ENCODE measurements at regions not wholly inside any gene's neighbourhood (a gene's known extent, or its start where the extent isn't known, plus 50 kb on each side); places are given as distances from the start of the nearest gene placed in this dataset.

GRCh38 chrX:81411517-81411916 lies 209.6 kb downstream of the SH3BGRL start:
- H3K27me3 ChIP-seq (ENCODE audit: insufficient read depth, low read length): no peaks in the 10 kb centered on the region
- TF ChIP-seq EZH2 (IDR thresholded peaks at IDR 0.05): no peak
- TF ChIP-seq POLR2A (IDR thresholded peaks at IDR 0.05; ENCODE audit: borderline replicate concordance, extremely low read depth, insufficient read depth, insufficient read length): no peak
- no peak for TF ChIP-seq SP1 (IDR thresholded peaks at IDR 0.05; ENCODE audit: low read depth)
- TF ChIP-seq EGR1 (IDR thresholded peaks at IDR 0.05; ENCODE audit: low read depth): no peak
- no peak for TF ChIP-seq ELF1 (IDR thresholded peaks at IDR 0.05; ENCODE audit: borderline replicate concordance, low read depth)
- no peak for TF ChIP-seq SRF (IDR thresholded peaks at IDR 0.05; ENCODE audit: low read depth)
- no peak for TF ChIP-seq CTCF (IDR thresholded peaks at IDR 0.05 in 2 of 3, conservative IDR thresholded peaks at IDR 0.05 in 1 of 3; ENCODE audit: borderline replicate concordance in 1 of 3, insufficient read depth in 1 of 3, low read depth in 2 of 3, low read length in 2 of 3)
- no peak for TF ChIP-seq RAD21 (IDR thresholded peaks at IDR 0.05; ENCODE audit: low read depth)
- no peak for TF ChIP-seq TCF7L2 (IDR thresholded peaks at IDR 0.05; ENCODE audit: borderline replicate concordance, extremely low read depth, insufficient read depth, insufficient read length)
- no peak for TF ChIP-seq JUND (IDR thresholded peaks at IDR 0.05)
- TF ChIP-seq YY1 (IDR thresholded peaks at IDR 0.05; ENCODE audit: extremely low read depth, insufficient replicate concordance, low read depth, low read length): no peak
- no peak for TF ChIP-seq EZH2phosphoT487 (IDR thresholded peaks at IDR 0.05; ENCODE audit: borderline replicate concordance)
- TF ChIP-seq ZFX (IDR thresholded peaks at IDR 0.05): no peak
- no peak for TF ChIP-seq FOSL1 (IDR thresholded peaks at IDR 0.05; ENCODE audit: low read depth)
- no peak for TF ChIP-seq ATF3 (IDR thresholded peaks at IDR 0.05)
- TF ChIP-seq, protein P1, sequence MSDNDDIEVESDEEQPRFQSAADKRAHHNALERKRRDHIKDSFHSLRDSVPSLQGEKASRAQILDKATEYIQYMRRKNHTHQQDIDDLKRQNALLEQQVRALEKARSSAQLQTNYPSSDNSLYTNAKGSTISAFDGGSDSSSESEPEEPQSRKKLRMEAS (IDR thresholded peaks at IDR 0.05): no peak
- TF ChIP-seq, protein P2, sequence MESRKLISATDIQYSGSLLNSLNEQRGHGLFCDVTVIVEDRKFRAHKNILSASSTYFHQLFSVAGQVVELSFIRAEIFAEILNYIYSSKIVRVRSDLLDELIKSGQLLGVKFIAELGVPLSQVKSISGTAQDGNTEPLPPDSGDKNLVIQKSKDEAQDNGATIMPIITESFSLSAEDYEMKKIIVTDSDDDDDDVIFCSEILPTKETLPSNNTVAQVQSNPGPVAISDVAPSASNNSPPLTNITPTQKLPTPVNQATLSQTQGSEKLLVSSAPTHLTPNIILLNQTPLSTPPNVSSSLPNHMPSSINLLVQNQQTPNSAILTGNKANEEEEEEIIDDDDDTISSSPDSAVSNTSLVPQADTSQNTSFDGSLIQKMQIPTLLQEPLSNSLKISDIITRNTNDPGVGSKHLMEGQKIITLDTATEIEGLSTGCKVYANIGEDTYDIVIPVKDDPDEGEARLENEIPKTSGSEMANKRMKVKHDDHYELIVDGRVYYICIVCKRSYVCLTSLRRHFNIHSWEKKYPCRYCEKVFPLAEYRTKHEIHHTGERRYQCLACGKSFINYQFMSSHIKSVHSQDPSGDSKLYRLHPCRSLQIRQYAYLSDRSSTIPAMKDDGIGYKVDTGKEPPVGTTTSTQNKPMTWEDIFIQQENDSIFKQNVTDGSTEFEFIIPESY (IDR thresholded peaks at IDR 0.05; ENCODE audit: extremely low read depth, insufficient replicate concordance, low read length): no peak
- ChIA-PET CTCF (no interaction called here), POLR2A (no interaction called here), RAD21 (ENCODE audit: low non-redundant PET in 1 of 2, low total read pairs in 2 of 2, uncharacterized antibody in 2 of 2, unreplicated experiment in 2 of 2) (no interaction called here)
- DNase-seq (ENCODE audit: low read depth, low spot score): no peak
- no peaks in the 10 kb centered on the region for H3K79me2 ChIP-seq (ENCODE audit: insufficient read depth, low read length)
- H3K9me2 ChIP-seq (ENCODE audit: insufficient read depth): no peaks in the 10 kb centered on the region
- no peak overlapping the region for H3K27ac ChIP-seq (ENCODE audit: low read depth, low read length)
- intact Hi-C loops (cut with micrococcal nuclease): no loop called here
- no TSS peak for BruUV-seq (replicated peaks)
- H3K4me3 ChIP-seq (replicated peaks in 1 of 2; ENCODE audit: low read depth in 1 of 2, low read length in 2 of 2): no peak overlapping the region
- no peak overlapping the region for H2AFZ ChIP-seq (ENCODE audit: low read depth, low read length, poor library complexity, severe bottlenecking)
- H3K4me1 ChIP-seq (ENCODE audit: control insufficient read depth in 1 of 2, insufficient read depth in 2 of 2, low read length in 2 of 2): no peaks in the 10 kb centered on the region
- H3K9ac ChIP-seq (ENCODE audit: low read length): no peak overlapping the region
- no peaks in the 10 kb centered on the region for H3K9me3 ChIP-seq (ENCODE audit: control insufficient read depth in 1 of 2, insufficient read depth in 1 of 2, low read depth in 1 of 2, low read length in 2 of 2)
- no peak for ATAC-seq
- no peak overlapping the region for H3K4me2 ChIP-seq (ENCODE audit: low read length)
- no peaks in the 10 kb centered on the region for H3K36me3 ChIP-seq (ENCODE audit: control insufficient read depth in 1 of 2, insufficient read depth in 2 of 2, low read length in 2 of 2)
- H4K20me1 ChIP-seq (ENCODE audit: insufficient read depth): no peaks in the 10 kb centered on the region

Measured in HCT116 (cell line).